ENCODE measurements at regions not wholly inside any gene's neighbourhood (a gene's known extent, or its start where the extent isn't known, plus 50 kb on each side); places are given as distances from the start of the nearest gene placed in this dataset.
"Not testable (repeated sequence)": the region's sequence is repeated elsewhere in the genome, so short reads cannot be mapped to it uniquely, and the experiment has no call there.

DNA sequence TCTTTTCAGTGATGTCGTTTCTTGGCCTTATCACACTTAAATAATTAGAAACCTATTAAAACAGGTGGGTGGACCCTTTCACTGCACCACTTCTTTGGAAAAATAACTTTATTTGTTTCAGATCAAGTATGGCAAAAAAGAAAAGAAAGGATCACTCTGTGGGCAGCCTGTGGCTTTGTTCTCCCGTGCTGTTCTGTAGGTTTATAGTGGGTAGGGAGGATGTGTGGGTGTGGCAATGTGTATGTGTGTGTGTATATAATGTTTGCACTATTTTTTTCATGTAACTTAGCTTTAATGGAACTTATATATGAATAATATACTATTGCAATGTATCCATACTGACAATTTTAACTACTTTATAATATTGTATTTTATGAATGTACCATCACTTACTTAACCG, 85.9 kb downstream of the ACTBL2 start:
- DNase-seq (ENCODE audit: low read depth), result no peak

DNA sequence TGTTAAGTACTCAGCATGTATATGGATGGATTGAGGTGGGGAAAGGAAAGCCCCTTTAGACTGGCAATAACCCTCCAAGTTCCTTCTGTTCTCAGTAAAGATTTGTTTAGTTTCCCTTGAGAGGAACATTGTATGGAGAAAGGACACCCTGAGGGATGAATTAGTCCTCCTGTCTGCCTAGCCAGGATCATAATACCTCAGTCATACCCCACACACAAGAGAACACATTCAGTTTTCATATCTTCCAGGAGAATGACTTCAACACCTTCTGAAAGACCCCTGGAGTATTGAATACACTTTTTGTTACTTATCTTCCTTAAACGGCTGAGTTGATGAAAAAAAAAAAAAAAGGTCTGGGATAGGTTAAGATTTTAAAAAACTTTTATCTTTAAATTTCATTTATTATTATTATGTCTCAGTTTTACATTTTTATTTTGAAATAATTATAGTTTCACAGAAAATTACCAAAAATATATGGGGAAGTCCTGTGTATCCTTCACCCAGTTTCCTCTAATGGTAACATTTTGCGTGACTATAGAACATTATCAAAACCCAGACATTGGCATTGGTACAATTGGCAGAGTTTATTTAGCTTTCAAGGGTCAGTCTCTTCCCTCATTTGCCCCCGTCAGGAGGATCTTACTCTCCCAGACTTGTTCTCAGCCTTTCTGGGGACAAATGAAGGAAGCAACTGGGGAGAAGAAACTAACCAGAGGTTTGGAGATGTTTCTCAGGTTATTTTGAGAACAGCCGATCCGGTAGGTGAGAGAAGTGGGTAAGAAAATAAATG, 88.0 kb downstream of the ACTBL2 start:
- no peak for DNase-seq (ENCODE audit: low read depth)

DNA sequence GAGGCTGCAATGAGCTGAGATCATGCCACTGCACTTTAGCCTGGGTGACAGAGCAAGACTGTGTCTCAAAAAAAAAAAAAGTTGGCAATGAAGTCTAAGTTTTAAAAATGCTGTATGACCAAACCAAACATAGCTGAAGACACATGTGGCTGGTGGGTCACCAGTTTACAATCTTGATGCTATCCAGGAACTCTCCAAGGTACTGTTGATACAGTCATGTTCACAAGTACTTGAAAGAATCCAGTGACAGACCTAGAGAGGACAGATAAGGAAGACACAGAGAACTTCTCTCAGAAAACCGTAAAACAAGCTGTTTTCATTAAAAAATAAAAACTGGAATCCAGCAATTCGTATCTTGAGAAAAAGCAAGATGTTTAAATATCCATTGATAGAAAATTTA, 95.7 kb downstream of the ACTBL2 start:
- DNase-seq (ENCODE audit: low read depth), result peak; percentile 60

DNA sequence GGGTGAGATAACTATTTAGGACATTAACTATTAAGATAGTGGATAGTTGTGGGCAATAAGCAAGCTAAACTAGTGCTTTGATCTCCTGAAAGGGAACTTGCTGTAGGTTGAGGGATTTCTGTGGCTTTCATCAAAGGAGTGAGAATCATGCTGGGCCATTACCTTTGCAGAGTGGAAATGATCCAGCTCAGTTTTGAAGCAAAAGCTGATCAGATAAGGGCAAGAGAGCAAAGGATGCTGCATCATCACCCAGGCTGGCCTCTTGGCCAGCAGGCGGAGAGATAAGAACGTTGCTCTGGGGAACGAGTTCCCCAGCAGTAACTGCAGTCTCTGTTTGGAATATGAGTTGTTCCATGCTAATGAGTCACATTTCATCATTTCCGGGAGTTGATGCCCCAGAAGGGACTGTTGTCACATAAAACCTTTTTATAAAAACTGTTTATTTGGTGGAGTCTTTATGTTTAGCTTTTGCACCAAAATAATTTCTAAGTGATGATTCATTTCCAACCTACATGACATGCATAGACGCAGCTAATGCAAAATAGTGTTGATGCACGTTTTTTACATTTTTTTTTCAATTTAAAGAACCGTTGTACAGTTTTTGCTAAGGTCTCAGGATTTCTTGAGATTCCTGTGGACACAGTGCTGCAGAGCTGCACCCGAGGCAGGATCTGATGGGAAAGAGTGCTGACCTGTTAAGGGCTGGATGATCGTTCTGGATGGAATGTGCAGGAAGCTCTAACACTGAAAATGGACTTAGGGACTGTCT, 99.3 kb downstream of the ACTBL2 start:
- DNase-seq (ENCODE audit: low read depth), result peak; percentile 97

DNA sequence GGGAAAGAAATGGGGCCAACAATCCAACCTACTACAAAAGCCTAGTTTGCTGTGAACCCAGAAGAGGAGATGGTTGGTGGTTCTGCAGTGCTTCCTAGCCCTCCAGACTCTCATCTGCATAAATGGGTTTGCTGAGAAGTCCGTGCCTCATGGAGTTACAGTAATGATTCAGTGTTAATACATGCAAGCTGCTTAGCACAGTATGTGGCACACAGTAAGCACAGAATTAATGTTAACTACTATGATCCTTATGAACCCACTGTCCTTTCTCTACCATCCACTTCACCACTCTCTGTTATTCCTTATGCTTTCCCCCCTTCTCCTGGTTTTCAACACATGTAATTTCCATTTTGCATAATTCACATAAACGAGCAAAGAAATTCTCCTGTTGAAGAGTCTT, 100.0 kb downstream of the ACTBL2 start:
- peak; percentile 15 for DNase-seq (ENCODE audit: low read depth)

DNA sequence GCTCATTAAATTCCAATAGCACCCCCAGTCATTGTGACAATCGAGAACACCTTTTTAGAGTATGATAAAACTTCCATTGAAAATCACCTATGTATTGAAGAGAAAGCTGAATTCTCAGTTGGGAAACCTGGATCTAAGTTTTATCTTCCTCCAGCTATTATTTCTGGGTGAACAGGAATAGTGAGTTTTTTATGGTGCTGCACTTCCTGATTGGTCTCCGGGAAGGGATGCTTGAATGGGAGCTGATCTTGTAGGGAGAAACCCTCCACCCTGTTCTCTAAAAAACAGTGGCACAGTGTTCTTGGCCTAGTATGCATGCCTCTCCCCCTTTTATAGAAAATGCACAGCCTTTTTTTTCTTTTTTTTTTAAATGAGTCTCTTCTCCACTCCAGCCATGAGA, 112.2 kb downstream of the ACTBL2 start:
- DNase-seq (ENCODE audit: low read depth), result no peak

DNA sequence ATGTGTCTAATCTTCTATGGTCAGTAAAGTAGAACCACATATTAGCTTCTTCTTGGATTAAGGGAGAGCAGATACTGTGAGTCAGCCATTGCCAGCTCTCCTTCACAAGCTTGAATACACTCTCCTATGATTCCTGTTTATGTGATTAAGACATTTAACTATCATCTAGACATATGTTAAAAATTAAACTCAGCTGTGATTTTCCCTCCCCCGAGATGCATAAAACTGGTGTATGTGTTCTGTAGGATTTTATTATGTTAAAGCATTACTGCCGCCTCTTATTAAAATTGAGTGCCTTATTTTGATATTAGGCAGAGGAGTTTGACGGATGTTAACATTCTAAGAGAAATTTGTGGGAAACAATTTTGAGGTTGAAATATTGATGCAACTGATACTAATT, 114.6 kb downstream of the ACTBL2 start:
- DNase-seq (ENCODE audit: low read depth), result peak; percentile 32

DNA sequence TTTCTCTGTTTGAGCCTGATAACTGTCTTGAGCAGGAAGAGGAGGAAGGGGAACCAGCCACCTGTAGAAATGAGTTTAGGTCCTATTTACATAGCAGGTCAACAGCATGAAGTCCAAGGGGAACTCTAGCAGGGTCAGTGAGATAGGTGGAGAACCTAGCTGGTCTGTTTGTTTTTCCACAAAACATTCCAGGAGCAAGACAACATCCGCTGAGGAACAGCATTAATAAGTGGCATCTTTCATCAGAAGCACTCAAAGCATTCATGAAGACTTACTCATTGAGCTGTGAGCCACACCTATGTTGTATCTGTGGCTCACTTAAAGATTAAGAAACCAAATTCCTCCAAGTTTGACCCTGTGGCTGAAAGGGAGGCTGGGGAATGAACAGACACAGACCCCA, 115.9 kb downstream of the ACTBL2 start:
- peak; percentile 71 for DNase-seq (ENCODE audit: low read depth)

DNA sequence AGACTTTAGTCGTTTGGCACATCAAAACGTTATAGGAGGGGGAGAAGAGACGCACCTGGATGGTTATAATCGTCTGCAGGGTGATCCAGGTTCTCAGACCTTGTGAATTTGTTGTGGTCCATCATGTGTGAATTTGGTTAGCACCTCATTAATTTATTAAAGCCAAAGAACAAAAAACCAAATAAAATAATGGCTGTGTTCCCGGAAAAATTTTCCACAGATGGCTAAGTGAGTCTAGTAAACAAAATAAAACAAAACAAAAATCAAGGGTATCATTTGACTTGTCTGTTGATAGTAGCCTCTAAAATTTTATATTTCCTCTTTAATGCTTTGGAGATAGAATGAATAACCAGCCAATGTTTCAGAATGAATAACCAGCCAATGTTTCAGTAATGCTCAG, 119.7 kb downstream of the ACTBL2 start:
- DNase-seq (ENCODE audit: low read depth), result no peak

DNA sequence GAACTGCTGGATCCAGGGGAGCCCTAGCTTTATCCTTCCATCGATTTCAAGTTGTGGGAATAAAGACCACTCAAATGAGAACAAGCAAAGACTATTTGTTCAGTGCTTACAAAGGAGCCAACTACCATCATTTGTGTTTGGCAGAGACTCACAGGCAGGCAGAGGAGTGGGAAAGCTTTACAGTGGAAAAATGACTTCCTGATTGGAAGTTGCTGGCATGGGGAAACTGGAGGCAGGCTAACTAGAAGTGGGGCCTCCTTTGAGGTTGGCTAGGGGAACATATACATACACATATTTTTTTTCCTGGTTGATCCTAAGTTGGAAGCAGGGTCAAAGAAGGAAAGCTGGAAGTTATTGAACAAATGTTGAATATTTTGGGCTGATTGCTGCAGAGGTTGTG, 121.7 kb downstream of the ACTBL2 start:
- no peak for DNase-seq (ENCODE audit: low read depth)

DNA sequence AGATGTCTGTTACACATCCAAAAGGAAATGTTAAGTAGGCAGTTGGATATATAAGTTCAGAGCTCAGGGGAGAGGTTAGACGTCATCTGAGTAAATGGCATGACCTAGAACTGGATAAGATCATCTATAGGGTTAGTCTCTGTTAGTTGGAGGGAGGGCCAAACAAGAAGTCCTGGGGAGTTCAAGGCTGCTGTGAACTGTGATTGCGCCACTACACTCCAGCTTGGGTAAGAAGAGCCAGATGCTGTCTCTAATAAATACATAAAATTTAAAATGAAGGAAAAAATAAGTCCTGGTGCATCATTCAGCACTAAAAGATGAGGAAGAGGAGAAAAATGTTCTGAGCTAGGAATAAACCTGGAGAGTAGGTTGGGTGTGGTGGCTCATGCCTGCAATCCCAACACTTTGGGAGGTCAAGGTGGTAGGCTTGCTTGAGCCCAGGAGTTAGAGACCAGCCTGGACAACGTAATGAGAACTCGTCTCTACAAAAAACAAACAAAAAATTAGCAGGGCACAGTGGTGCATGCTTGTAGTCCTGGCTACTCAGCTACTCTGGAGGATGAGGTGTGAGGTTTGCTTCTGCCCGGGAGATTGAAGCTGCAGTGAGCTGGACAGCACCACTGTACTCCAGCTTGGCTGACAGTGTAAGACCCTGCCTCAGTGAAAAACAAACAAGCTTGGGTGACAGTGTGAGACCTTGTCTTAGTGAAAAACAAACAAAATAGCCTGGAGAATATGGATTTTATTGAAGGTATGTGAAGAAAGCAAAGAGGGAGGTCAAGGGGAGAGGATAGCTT, 123.6 kb downstream of the ACTBL2 start:
- no peak for DNase-seq (ENCODE audit: low read depth)

DNA sequence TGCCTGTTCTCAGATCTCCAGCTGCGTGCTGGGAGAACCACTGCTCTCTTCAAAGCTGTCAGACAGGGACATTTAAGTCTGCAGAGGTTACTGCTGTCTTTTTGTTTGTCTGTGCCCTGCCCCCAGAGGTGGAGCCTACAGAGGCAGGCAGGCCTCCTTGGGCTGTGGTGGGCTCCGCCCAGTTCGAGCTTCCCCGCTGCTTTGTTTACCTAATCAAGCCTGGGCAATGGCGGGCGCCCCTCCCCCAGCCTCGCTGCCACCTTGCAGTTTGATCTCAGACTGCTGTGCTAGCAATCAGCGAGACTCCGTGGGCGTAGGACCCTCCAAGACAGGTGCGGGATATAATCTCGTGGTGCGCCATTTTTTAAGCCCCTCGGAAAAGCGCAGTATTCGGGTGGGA, 125.8 kb downstream of the ACTBL2 start:
- not testable (repeated sequence) for DNase-seq (ENCODE audit: low read depth)

DNA sequence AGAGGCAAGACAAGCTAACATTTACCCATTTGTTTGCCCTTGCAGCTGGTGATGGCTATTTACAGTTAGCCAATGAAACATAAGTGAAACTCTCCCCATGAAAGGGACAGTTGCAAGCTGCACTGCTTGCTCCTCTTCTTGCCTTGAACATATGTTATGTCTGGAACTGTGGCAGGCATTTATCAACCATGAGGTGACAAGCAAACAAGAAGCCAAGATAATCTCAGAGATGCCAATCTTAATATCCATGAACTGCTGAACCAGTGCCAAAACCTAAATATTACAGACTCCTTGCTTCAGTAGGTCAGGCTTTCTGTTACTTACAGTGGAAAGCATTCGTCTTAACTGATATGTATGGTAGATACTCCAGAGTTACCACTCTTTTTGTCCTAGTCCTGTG, 133.4 kb downstream of the ACTBL2 start:
- no peak for DNase-seq (ENCODE audit: low read depth)

DNA sequence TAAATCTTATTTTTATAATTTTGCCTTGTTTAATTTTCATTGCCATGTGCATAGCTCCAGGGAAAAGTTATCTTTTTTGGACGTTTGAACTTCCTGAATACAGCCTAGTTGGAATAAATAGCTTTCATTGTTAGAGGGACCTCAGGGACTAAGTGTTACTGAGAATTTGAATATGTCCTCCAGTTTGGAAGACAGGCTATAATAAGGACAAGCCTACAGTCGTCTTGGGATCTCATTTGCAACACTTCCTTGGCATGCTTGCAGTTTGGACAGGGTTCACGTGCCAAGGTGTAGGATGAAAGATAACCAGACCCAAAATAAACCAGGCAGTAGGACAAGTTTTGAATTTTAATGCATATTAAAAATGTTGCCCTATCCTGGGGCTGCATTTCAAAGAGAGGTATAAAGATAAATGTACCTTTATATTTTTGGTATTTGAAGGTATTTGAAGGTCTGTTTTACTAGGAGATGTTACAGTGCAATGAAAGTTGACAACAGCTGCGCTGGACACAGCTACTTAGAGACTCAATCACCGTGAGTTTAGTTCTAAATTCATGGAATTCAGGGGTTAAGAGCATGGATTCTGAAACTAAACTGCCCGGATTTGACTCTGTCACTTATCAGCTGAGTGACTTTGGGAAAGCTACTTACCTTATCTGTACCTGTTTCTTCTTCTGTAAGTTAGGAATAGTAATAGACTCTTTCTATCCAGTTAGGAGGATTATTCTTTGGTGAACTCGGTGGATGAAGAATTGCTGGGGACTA, 134.1 kb downstream of the ACTBL2 start:
- DNase-seq (ENCODE audit: low read depth), result no peak

DNA sequence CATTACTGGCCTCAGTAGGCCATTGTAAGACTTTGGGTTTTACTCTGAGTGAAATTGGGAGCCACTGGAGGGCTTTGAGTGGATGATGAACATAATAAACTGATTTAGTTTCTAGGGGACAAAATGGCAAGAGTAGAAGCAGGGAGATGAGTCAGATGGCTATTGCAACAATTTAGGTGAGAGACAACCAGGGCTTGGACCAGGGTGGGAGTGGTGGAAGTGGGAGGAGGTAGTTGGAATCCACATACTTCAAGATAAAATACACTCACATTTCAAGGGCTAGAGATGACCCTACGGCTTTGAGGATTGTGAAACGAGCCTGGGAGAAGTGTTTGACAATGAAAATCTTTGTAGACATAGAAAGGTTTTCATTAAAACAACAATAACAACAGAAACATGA, 136.3 kb downstream of the ACTBL2 start:
- no peak for DNase-seq (ENCODE audit: low read depth)

DNA sequence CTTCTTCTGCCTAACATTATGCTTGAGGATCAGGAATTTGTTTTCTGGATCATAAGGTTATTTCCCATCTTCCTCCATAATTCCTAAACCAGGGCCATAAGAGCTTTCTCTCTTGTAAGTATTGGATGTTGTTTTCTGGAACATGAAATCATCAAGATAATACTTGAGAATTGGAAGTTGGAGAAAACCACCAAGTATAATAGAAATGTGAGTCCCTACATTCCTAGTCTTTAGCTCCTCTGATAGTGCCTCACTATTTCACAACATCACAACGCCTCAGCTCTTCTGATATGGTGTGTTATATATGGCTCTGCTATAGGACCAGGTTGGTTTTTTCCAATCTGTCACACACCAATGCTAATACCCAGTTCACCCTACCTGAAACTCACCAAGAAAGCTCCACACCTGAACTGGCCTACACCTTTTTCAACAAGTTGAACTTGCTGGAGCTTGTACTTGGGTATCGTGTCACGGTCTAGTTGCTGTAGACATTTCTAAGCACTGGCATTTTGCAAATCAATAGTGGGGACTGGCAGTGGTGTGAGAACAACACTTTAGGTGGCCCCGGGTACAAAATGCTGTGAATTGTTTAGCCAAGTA, 141.1 kb downstream of the ACTBL2 start:
- DNase-seq (ENCODE audit: low read depth), result no peak

DNA sequence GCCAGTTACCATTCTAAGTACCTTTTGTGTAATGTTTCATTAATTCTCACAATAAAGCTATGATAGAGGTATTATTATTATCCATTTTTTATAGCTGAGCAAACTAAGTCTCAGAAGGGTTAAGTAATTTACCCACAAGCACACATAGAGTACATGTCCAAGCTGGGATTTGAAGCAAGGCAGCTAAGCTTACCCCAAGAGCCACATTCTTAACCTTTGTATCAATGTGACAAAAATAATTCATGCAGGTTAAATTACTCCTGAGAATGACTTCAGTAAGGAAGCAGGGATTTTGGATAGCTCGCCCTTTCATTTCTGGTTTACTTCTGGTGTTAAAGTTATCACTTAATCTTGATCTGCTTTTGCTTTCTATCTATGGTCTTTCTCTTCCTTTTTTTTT, 141.9 kb downstream of the ACTBL2 start:
- DNase-seq (ENCODE audit: low read depth), result no peak

DNA sequence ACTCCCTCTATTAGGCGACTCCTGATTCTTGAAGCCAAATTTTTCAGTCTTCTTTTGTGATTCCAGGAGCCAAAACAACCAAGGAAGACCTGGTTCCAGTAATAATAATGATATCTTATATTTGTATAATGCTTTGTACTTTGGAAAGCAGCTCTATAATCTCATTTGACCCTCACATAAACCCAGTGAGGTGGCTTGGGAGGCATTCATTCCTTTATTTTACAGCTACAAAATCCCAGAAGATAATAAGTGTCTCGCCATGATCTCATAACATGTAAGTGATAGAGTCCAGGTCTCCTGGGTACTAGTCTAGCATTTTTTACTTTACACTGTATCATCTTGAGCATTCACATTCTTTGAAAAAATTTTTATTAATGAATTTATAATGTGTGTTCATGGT, 143.1 kb downstream of the ACTBL2 start:
- DNase-seq (ENCODE audit: low read depth), result no peak

DNA sequence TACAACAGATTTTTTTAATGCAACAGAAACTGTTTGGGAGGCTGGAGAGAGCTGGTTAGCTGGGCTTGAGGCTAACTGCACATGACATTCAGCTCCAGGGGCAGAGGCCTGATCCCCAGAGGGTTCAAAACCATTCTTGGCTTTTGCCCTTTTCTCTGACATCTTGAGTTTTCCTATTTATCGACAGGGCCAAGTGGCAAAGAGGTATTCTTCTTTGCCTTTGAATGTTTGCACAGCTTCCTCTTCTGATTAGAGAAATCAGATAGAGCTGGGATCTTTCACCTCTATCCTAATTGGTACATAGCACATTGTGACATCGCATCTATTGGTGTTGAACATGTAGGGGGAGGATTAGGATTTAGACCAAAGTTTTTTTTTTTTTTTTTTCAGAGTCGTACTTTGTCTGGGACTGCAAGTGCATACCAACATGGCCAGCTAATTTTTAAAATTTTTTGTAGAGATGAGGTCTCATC, 143.7 kb downstream of the ACTBL2 start:
- no peak for DNase-seq (ENCODE audit: low read depth)

DNA sequence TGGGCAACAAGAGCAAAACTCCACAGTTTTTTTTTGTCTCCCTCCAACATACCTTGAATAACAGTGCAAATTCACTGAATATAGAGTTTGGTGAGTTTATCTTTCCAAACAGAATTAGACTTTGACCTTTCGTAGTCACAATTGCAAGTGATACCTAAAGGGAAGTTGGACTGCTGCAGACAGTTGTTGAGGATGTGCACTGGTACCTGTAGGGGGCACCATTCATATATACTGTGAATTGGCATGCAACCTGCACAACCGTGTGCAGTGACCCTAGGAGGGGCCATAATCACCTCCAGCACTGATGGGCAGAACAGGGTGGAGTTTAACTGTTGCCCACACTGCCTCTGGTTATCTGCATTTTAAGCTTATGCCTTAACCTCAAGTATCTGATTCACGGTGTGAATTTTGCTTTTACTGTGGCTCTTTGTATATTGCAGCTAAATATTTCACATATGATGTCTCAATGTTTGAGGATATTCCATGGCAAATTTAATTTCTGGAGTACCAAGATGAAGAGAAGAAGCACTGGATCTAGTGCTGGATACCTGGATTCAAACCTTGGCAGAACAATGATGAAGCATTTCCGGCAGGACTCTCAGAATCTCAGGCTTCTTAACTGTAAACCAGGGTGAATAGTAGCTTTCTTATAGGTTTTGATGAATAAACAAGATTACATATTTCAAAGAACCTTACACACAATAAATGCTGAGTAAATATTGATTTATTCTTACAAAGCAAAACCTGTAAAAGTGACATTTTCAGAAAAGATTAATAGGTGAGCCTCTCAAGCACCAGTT, 144.3 kb downstream of the ACTBL2 start:
- DNase-seq (ENCODE audit: low read depth), result peak; percentile 46

All from ELR (cell line).